ENCODE measurements at regions not wholly inside any gene's neighbourhood (a gene's known extent, or its start where the extent isn't known, plus 50 kb on each side); places are given as distances from the start of the nearest gene placed in this dataset.

DNA sequence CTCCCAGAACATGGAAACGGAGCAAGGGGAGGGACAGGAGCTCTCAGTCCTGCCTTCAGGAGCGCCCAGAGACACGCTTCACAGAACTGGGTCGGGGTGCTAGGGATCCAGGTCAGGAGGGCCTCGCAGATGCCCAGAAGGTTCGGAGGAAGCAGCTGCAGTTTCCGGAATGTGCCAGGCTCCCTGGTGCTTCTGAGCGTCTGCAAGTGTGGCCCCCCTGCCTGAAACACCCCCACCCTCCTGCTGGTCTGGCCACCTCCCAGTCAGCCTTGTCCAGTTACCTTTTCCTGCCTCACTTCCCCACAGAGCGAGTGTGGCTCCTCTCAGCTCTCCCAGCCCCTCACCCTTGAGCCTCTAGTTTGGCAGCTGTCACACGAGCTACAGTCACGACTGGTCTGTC is 88.3 kb upstream of the TAF1B start:
- intact Hi-C loops (cut with DNase I): loop anchor here (10.0 kb wide), 1 partner anchor 220 kb away; no protein-coding TSS in a partner anchor
- DNase-seq (peak; percentile 53), ATAC-seq (no peak)
- no peak overlapping the region for H3K27ac ChIP-seq
- TF ChIP-seq, protein P1, sequence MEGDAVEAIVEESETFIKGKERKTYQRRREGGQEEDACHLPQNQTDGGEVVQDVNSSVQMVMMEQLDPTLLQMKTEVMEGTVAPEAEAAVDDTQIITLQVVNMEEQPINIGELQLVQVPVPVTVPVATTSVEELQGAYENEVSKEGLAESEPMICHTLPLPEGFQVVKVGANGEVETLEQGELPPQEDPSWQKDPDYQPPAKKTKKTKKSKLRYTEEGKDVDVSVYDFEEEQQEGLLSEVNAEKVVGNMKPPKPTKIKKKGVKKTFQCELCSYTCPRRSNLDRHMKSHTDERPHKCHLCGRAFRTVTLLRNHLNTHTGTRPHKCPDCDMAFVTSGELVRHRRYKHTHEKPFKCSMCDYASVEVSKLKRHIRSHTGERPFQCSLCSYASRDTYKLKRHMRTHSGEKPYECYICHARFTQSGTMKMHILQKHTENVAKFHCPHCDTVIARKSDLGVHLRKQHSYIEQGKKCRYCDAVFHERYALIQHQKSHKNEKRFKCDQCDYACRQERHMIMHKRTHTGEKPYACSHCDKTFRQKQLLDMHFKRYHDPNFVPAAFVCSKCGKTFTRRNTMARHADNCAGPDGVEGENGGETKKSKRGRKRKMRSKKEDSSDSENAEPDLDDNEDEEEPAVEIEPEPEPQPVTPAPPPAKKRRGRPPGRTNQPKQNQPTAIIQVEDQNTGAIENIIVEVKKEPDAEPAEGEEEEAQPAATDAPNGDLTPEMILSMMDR (IDR thresholded peaks at IDR 0.05): no peak
- no peaks in the 10 kb centered on the region for H3K36me3 ChIP-seq
- H3K27me3 ChIP-seq: no peaks in the 10 kb centered on the region
- H3K4me1 ChIP-seq: peaks cover 26% of the 10 kb centered on the region
- H3K4me3 ChIP-seq: no peak overlapping the region
- no peaks in the 10 kb centered on the region for H3K9me3 ChIP-seq

DNA sequence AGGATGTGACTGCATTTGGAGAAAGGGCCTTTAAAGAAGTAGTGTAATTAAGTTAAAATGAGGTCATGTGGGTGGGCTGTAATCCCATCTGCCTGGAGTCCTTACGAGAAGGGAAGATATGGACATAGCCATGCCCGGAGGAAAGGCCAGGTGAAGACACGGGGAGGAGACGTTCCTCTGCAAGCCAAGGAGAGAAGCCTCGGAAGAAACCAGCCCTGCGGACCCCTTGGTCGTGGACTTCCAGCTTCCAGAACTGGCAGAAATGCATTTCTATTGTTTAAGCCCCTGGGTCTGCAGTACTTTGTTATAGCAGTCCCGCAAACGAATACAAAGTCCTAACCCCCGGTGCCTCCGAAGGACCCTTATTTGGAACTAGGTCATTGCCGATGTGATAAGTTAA is 87.6 kb upstream of the TAF1B start:
- ATAC-seq (no peak), DNase-seq (no peak)
- H3K27me3 ChIP-seq: no peaks in the 10 kb centered on the region
- H3K4me1 ChIP-seq: peaks cover 26% of the 10 kb centered on the region
- H3K4me3 ChIP-seq: no peak overlapping the region
- no peak overlapping the region for H3K27ac ChIP-seq
- TF ChIP-seq, protein P1 (IDR thresholded peaks at IDR 0.05): no peak
- no peaks in the 10 kb centered on the region for H3K9me3 ChIP-seq
- intact Hi-C loops (cut with DNase I): loop anchor here (10.0 kb wide), 1 partner anchor 221 kb away; no protein-coding TSS in a partner anchor
- H3K36me3 ChIP-seq: no peaks in the 10 kb centered on the region

DNA sequence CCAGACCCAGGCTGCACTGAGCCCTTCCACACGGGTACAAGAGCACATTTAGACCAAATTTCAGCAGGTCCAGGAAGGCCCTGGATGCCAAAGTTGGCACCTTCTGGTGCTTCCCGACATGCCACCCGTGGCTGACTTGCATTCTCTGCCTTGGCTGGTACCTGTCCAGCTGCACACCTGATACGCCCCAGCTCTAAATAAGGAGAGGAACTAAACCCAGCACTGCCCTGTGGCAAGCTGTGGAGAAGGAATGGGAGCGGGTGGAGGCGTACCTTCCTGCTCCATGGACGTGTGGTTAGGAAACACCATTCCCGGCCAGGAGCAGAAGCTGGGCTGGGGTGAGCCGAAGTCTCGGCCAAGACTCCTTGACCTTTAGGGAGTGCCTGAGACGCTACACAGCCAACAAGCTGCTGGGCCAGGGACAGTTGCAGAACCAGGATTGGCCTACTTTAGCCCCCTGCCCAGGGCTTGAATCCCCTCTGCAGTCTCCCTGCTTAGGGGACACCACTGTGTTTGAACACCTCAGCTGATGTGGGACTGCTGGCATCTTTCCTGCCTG is 86.5 kb upstream of the TAF1B start:
- Histone ChIP-seq H3K36me3 (no peaks in the 10 kb centered on the region), H3K4me1 (peaks cover 26% of the 10 kb centered on the region), H3K9me3 (no peaks in the 10 kb centered on the region), H3K4me3 (no peak overlapping the region), H3K27ac (no peak overlapping the region), H3K27me3 (no peaks in the 10 kb centered on the region)
- DNase-seq: peak; percentile 58
- TF ChIP-seq, protein P1 (IDR thresholded peaks at IDR 0.05): no peak
- no peak for ATAC-seq
- intact Hi-C loops (cut with DNase I): loop anchor here (10.0 kb wide), 1 partner anchor 222 kb away; no protein-coding TSS in a partner anchor

DNA sequence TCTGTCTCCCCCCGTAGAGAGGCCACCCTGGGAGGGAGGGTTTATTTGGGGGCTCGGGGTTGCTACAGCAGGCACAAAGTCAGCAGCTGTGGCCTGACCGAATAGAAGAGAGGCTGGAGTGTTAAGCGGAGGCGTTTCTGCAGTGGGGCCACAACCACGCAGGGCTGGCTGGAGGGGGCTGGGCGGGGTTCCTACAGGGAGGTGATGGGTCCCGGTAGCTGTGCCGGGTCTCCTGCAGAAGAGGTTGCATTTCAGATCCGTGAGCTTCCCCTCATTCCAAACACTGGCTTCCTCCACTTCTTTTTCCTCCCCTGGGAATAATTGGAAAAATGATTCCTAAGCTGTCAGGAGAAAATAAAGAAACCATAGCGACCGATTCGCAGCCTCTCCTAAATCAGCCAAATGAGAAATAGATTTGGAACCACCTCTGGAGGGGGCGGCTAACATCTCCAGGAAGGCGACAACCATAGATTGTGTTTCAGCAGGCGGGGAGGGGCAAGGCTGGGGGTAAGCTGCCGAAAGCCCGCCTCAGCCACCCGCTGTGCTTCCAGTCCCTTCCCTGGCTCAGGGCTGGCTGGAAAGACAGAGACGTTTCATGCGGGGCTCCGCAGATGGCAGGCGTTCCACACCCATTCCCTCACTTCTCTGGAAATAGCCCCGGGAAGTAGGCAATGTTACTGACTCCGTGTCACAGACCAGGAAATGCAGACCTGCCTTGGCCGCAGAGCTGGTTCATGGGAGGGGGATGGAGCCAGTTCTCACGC is 85.6 kb upstream of the TAF1B start:
- no peaks in the 10 kb centered on the region for H3K27me3 ChIP-seq
- ATAC-seq (peak; percentile 2), DNase-seq (peak; percentile 64)
- no peak overlapping the region for H3K27ac ChIP-seq
- peak overlapping the region; percentile 31 for H3K4me3 ChIP-seq
- no peaks in the 10 kb centered on the region for H3K36me3 ChIP-seq
- H3K4me1 ChIP-seq: peaks cover 26% of the 10 kb centered on the region
- intact Hi-C loops (cut with DNase I): loop anchor here (10.0 kb wide), 1 partner anchor 223 kb away; no protein-coding TSS in a partner anchor
- H3K9me3 ChIP-seq: no peaks in the 10 kb centered on the region
- TF ChIP-seq, protein P1 (IDR thresholded peaks at IDR 0.05): no peak

DNA sequence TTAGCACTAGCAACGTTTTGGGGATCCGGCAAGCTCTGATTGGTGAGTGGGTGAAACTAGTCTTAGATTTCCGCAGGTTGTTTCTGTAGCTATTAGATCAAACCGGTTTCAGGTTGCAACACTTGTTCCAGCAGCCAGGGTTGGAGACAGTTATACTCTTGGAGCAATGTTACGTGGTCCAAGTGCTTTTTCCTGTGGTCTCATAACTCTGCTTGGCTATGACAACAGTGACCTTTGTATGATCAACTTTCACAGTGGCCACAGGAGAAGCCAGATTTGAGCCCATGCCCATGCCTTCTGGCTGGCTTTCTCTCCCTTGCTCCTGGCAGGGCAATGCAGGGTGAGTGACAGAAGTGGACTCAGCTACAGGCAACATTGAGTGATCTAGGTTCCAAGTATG is 84.5 kb upstream of the TAF1B start:
- Histone ChIP-seq H3K36me3 (no peaks in the 10 kb centered on the region), H3K27ac (no peak overlapping the region), H3K4me1 (peaks cover 16% of the 10 kb centered on the region), H3K9me3 (no peaks in the 10 kb centered on the region), H3K27me3 (no peaks in the 10 kb centered on the region), H3K4me3 (no peak overlapping the region)
- no peak for DNase-seq
- TF ChIP-seq, protein P1 (IDR thresholded peaks at IDR 0.05): no peak
- ATAC-seq: peak; percentile 62
- intact Hi-C loops (cut with DNase I): loop anchor here (10.0 kb wide), 1 partner anchor 224 kb away; no protein-coding TSS in a partner anchor

Measured in upper lobe of right lung (tissue), 1 donor.